ENCODE measurements at regions not wholly inside any gene's neighbourhood (a gene's known extent, or its start where the extent isn't known, plus 50 kb on each side); places are given as distances from the start of the nearest gene placed in this dataset.

DNA sequence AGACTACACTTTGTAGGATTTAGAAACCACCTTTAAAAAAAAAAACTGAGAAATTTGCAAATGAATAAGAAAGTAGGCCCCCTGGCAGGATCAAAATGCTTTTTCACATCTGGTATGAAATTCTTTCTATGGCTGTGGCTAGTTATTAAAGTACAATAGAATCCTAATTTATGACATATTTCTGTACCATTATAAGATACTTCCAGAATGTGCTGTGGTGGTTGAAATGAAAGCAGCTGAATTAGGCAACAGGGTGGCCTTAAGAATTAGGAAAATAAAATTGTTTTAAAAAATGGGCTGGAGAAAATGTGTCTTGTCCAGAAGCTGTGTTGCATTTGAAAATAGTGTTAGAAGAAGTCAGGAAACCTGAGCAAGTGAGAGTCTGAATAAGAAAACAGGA, 85.9 kb upstream of the PDE3A start:
- no peaks in the 10 kb centered on the region for H4K20me1 ChIP-seq (ENCODE audit: insufficient read depth)
- no peaks in the 10 kb centered on the region for H3K79me2 ChIP-seq (ENCODE audit: insufficient read depth, low read length)
- intact Hi-C loops (cut with micrococcal nuclease), result no loop called here
- H3K4me2 ChIP-seq (ENCODE audit: low read length), result no peak overlapping the region
- no peak for ATAC-seq
- no peaks in the 10 kb centered on the region for H3K4me1 ChIP-seq (ENCODE audit: control insufficient read depth in 1 of 2, insufficient read depth in 2 of 2, low read length in 2 of 2)
- no peak for TF ChIP-seq ZFX (IDR thresholded peaks at IDR 0.05)
- TF ChIP-seq, protein P1, sequence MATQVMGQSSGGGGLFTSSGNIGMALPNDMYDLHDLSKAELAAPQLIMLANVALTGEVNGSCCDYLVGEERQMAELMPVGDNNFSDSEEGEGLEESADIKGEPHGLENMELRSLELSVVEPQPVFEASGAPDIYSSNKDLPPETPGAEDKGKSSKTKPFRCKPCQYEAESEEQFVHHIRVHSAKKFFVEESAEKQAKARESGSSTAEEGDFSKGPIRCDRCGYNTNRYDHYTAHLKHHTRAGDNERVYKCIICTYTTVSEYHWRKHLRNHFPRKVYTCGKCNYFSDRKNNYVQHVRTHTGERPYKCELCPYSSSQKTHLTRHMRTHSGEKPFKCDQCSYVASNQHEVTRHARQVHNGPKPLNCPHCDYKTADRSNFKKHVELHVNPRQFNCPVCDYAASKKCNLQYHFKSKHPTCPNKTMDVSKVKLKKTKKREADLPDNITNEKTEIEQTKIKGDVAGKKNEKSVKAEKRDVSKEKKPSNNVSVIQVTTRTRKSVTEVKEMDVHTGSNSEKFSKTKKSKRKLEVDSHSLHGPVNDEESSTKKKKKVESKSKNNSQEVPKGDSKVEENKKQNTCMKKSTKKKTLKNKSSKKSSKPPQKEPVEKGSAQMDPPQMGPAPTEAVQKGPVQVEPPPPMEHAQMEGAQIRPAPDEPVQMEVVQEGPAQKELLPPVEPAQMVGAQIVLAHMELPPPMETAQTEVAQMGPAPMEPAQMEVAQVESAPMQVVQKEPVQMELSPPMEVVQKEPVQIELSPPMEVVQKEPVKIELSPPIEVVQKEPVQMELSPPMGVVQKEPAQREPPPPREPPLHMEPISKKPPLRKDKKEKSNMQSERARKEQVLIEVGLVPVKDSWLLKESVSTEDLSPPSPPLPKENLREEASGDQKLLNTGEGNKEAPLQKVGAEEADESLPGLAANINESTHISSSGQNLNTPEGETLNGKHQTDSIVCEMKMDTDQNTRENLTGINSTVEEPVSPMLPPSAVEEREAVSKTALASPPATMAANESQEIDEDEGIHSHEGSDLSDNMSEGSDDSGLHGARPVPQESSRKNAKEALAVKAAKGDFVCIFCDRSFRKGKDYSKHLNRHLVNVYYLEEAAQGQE (IDR thresholded peaks at IDR 0.05; ENCODE audit: low read depth), result no peak
- TF ChIP-seq, protein P2, sequence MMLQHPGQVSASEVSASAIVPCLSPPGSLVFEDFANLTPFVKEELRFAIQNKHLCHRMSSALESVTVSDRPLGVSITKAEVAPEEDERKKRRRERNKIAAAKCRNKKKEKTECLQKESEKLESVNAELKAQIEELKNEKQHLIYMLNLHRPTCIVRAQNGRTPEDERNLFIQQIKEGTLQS (IDR thresholded peaks at IDR 0.05), result no peak
- TF ChIP-seq POLR2AphosphoS5 (IDR thresholded peaks at IDR 0.05; ENCODE audit: low read depth, low read length), result no peak
- TF ChIP-seq, protein P3, sequence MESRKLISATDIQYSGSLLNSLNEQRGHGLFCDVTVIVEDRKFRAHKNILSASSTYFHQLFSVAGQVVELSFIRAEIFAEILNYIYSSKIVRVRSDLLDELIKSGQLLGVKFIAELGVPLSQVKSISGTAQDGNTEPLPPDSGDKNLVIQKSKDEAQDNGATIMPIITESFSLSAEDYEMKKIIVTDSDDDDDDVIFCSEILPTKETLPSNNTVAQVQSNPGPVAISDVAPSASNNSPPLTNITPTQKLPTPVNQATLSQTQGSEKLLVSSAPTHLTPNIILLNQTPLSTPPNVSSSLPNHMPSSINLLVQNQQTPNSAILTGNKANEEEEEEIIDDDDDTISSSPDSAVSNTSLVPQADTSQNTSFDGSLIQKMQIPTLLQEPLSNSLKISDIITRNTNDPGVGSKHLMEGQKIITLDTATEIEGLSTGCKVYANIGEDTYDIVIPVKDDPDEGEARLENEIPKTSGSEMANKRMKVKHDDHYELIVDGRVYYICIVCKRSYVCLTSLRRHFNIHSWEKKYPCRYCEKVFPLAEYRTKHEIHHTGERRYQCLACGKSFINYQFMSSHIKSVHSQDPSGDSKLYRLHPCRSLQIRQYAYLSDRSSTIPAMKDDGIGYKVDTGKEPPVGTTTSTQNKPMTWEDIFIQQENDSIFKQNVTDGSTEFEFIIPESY (IDR thresholded peaks at IDR 0.05; ENCODE audit: extremely low read depth, insufficient replicate concordance, low read length), result no peak
- TF ChIP-seq POLR2A (IDR thresholded peaks at IDR 0.05; ENCODE audit: borderline replicate concordance, extremely low read depth, insufficient read depth, insufficient read length), result no peak
- TF ChIP-seq EZH2phosphoT487 (IDR thresholded peaks at IDR 0.05; ENCODE audit: borderline replicate concordance), result no peak
- no peak for TF ChIP-seq SRF (IDR thresholded peaks at IDR 0.05; ENCODE audit: low read depth)
- TF ChIP-seq YY1 (IDR thresholded peaks at IDR 0.05; ENCODE audit: extremely low read depth, insufficient replicate concordance, low read depth, low read length), result no peak
- TF ChIP-seq CBX3 (IDR thresholded peaks at IDR 0.05; ENCODE audit: low read depth), result no peak
- no peaks in the 10 kb centered on the region for H3K9me3 ChIP-seq (ENCODE audit: control insufficient read depth in 1 of 2, insufficient read depth in 1 of 2, low read depth in 1 of 2, low read length in 2 of 2)
- H3K27me3 ChIP-seq (ENCODE audit: insufficient read depth, low read length), result no peaks in the 10 kb centered on the region
- H3K36me3 ChIP-seq (ENCODE audit: control insufficient read depth in 1 of 2, insufficient read depth in 2 of 2, low read length in 2 of 2), result no peaks in the 10 kb centered on the region
- ChIA-PET CTCF (no interaction called here), POLR2A (no interaction called here), RAD21 (ENCODE audit: low non-redundant PET in 1 of 2, low total read pairs in 2 of 2, uncharacterized antibody in 2 of 2, unreplicated experiment in 2 of 2) (no interaction called here)
- H2AFZ ChIP-seq (ENCODE audit: low read depth, low read length, poor library complexity, severe bottlenecking), result no peak overlapping the region
- BruUV-seq (replicated peaks), result no TSS peak
- no peak overlapping the region for H3K27ac ChIP-seq (ENCODE audit: low read depth, low read length)
- H3K4me3 ChIP-seq (replicated peaks in 1 of 2; ENCODE audit: low read depth in 1 of 2, low read length in 2 of 2), result no peak overlapping the region
- no peaks in the 10 kb centered on the region for H3K9me2 ChIP-seq (ENCODE audit: insufficient read depth)
- DNase-seq (ENCODE audit: low read depth, low spot score), result no peak
- H3K9ac ChIP-seq (ENCODE audit: low read length), result no peak overlapping the region
